Activated CD4-positive, alpha-beta T cell treated with anti-CD3 and anti-CD28 coated beads, Interleukin-2, amount 50 U/mL, for 1 hour (primary cell): ENCODE measurements at regions not wholly inside any gene's neighbourhood (a gene's known extent, or its start where the extent isn't known, plus 50 kb on each side); places are given as distances from the start of the nearest gene placed in this dataset.
"Not testable (repeated sequence)": the region's sequence is repeated elsewhere in the genome, so short reads cannot be mapped to it uniquely, and the experiment has no call there.

ENCODE experiments used
- DNase-seq: peaks from one replicate; pipeline ENCODE4 v3.0.0-alpha.2; 2020

DNA sequence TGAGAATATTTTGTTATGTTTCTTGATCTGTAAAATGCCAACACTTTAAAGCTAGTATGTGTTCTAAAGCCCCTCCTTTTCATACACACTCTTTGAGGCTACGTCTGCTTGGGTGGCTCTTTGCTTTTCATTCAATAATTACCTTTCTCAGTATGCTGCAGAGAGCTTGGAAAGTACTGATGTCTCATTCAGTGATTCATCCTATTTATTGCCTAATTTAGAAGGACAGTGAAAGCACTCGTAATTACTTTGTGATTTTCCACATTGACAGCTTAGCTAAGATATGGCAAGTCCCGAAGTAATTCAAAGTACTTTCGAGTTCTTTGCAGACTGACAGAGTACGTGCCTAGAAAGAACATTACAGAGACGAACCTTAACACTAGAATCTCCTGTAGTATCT lies 57.2 kb downstream of the BMP15 start:
- no peak for DNase-seq

DNA sequence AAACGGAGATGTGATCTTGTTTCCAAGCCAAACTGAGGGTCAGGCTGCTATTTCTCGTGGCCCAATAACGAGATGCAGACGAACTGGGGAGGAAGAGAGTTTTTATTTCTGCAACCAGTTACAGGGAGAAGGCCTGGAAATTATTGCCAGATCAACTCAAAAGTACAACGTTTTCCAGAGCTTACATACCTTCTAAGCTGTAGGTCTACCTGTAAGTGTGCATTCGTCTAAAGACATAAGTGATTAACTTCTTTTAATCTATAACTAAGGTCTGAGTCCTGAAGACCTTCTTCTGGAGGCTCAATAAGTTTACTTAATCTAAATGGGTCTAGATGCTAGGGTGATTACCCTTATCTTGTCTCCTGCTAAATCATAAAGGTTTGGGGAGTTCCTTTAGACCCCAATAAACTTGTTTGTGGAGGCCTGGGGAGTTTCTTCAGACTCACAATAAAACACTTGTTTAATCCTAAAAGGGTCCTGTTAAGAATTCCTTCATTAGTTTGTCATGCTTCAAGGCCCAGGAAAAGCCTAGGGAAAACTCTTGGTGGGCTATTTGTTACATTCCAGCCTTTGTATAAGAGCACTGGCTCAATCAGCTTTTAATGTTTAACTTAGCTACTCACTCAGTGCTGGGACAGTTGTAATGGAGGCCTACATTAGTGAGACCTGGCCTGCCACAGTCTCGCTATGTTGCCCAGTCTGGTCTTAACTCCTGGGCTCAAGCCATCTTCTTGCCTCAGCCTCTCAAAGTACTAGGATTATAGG lies 58.5 kb downstream of the BMP15 start:
- DNase-seq: not testable (repeated sequence)

DNA sequence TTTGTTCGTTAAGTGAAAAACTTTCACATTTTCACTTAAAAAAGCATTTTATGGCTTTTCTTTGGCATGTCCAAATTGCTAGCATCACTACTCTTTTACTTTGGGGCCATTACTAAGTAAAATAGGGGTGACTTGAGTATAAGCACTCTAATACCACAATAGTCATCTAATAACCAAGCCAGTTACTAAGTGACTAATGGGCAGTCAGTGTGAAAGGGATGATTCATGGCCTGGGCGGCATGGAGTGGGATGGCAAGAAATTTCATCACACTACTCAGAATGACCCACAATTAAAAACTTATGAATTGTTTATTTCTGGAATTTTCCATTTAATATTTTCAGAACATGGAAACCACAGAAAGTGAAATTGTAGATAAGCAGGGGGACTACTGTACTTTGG lies 60.9 kb downstream of the BMP15 start:
- DNase-seq: no peak

DNA sequence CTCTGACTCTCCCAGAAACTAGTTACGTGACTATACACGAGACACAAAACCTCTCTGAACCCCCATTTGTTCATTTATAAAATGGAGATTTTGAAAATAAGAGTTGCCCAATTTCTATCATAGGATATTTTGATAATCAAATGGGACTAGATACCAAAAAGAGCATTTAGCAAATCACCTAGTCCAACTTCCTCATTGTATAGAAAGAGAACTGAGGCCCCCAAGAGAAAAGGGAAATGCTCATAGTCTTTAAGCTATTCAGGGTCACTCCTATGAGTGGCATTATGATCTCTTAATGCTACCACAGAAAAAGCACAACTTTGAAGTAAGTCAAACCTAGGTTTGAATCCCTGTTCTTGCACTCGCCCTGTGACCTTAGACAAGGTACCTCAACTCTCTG lies 62.7 kb downstream of the BMP15 start:
- DNase-seq: no peak

DNA sequence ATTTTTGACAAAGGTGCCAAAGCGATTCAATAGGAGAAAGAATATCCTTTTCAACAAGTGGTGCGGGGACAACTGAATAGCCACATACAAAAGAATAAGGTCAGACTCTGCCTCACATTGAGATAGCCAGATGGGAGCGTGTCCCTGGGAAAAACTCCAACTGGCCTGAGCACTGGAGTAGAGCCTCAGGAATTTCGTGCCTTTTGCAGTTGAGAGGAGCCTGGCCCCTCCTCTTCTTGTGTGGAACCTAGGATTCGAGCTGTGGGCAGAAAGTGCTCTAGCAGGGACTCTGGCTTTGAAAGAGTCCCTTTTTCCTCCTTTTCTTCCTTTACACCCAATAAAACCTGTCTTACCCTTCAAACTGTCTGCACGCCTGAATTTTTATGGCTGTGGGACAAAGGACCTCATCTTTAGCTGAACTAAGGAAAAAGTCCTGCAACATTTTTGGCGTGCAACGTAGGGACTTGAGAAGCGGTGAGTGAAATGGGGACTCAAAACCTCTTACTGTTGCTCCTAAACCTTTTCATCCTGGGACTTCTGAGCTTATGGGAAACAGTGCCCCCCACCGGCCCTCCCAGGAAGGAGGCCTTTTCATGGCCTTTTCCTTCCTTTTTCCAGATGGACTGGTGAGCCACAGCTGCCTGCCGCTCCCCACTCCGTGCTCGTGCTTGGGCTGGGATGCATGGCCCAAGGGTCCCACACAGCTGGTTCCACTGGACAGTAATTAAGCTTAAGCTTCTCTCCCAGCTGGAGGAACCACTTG lies 68.6 kb downstream of the BMP15 start:
- DNase-seq: no peak

DNA sequence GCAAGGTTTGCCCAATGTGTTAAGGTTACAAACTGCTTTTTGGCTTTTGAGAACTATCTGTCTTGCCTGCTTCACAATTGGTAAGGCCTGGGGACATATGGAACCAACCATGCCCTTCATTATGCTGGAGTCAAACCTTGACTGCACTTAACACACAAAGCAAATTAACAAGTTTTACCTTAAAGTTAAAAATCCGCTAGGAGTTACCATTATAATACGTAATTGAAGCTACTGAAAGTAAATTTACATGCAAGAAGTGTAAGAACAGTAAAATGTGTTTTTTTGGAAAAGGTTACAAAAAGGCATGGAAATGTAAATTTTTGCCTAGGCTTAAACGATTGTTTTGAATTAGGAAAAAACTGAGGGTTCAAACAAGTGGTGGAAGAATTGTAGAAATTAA lies 69.7 kb downstream of the BMP15 start:
- DNase-seq: no peak

DNA sequence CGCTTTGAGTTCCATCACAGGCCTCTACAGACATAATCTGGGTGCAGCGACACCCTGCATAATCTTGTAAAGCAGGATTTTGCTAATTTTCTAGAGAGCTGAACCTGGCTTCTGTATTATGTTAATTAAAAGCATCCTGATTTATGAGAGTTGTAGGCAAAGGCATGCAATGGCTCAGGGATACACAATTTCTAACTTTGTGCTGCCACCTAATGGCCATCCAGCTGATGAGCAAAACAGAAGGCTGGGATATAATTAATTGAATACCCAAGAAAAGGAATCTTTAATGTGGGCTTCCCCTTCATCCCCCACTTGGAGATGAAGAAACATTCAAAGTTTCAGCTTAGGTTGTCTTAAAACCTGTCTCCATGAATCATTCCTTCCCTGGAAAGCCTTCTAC lies 78.1 kb downstream of the BMP15 start:
- no peak for DNase-seq

DNA sequence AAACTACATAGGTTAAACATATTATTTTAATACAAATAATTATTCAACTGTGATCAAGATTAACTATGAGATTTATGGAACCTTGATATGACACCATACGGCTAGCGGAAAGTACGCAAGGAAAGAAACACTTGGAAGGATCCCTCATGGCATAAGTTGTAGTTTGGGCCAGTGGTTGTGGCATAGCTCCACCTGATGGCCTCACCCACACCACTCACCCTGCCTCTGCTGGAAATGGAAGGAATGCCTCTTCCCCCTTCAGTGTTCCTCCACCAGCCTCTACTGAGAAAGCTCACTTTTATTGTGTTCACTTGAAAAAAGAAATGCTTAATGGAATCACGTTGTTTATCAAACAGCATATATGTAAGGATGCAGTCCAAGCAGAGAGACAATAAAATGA lies 86.4 kb downstream of the BMP15 start:
- no peak for DNase-seq

DNA sequence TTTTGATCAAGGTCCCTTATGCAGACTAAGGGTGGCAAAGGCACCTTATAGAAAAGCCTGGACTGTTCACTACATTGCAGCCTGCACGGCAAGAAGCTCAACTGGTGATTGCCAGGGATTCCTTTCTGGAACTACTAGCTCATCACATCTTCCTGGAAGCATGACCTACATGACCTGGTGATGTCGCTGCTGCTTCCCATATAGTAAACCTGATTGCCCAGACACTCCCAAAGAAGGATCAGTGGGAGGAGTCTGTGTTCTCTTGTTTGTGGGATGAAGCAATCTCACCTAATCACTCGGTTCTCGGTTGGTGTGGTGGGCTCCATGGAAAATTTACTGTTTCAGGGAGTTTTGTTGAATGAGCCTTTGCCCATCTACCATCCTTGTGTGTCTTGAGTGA lies 89.8 kb downstream of the BMP15 start:
- DNase-seq: not testable (repeated sequence)

DNA sequence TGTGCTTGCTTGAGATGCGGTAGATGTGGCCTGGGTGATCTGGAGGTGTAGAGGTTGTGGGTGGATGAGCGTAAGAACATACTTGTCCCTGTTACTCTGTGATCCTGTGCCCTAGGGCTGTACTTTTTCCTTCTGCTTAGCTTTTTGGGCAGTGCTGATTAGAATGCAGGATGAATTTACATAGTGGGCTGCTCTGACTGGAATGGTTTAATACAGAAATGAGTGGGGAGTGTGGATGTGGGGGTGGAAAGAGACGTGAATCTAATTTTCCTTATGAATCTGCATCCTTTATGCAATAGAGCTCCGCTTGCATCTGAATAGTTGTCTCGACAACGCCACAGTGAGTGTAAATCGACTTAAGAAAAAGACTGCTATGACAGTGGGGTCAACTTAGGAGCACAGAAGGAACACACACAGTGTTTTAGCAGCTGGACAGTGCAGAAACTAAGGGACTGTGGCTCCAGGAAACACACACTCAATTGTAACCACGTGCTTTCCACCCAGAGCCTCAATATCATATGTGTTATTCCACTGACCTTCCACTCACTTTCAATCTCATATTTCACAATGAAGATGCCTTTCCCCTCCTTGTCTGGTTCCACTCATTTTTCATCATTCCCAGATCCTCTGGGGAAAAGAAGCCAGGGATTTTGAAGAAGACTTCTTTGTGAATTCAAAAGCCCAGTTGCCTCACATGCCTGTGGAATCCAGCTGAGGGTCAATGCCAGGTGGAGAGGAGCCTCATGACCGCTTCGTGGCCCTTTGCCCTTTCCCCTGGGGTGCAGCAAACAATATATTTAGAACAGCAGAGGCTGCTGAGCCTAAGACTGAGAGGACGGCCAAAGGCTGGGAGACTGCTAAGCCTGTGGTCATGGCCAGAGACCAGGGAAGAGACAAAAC lies 91.4 kb downstream of the BMP15 start:
- DNase-seq: not testable (repeated sequence)

DNA sequence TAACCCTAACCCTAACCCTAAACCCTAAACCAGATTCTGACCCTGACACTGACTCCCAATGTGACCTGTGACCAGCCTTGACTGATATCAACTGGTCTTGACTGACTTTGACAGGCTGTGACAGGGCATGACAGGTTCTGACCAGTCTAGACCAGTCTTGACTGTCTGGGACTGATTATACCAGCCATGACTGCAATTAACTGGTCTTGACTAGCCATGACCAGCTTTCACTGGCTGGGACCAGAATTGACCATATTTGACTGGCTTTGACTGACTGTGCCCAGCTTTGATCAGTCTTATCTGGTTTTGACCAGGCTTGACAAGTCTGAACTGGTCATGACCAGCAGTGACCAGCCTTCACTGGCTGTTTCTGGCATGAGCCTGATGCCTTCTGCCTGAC lies 95.5 kb downstream of the BMP15 start:
- no peak for DNase-seq

DNA sequence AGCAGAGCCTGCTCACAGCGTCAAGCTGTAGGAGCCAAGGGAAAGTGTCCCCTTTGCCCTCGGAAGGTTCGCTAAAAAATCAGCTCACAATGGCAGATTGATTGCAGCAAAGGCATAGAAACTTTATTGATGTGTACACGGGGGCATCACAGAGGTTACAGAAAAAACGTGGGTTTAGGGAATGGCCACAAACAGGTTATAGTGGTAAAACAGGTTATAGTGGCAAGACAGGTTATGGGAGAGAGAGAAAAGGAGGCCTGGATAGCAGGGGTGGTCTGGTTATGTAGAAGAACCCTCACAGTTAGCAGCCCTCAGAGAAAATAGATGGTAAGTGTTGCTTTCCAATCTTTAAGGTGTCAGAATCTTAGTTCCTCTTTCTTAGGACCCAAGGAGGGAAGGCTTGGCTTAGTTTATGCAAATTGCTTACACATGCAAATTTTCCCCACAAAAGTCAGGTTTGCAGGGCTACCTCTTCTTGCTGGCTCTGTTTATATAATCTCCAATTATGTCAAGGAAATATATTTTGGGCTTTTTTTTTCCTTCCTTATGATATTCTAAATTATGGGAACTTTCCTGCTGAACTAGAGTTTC lies 113.7 kb downstream of the BMP15 start:
- no peak for DNase-seq

DNA sequence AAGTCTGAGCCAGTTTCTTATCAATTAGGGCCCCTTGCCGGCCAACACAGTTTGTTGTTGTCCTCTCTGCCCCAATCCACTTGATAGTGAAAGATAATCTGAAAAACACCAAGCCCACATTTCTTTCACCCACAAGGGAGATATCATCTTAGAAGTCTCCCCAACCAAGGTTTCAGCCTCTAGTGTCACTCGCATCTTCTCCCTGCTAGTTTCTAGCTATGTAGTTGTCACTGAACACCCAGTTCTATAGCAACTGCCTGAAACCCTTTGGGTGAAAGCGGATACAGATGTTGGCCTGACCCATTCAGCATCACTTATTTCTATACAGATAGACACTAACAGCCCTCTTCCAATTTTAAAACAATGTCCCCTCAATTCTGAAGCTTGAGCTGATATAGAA lies 116.3 kb downstream of the BMP15 start:
- no peak for DNase-seq

DNA sequence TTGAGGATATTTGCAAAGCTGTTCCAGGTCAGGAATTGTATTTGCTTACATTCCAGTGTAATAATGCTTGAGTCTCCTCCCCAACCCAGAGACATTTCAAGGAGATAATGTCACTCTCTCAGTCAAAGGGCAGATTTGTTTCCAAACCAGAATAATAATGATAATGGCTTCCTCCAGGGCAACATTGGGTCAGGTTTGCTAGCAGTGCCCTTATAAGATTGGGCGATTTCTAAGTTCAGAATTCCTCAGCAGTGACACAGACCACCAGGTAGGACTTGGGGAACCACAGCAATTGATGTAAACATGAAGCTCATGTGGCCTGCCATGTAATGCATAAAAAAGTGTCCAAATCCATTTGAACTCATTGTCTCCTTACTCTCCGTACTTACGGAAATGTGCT lies 125.2 kb downstream of the BMP15 start:
- DNase-seq: no peak

DNA sequence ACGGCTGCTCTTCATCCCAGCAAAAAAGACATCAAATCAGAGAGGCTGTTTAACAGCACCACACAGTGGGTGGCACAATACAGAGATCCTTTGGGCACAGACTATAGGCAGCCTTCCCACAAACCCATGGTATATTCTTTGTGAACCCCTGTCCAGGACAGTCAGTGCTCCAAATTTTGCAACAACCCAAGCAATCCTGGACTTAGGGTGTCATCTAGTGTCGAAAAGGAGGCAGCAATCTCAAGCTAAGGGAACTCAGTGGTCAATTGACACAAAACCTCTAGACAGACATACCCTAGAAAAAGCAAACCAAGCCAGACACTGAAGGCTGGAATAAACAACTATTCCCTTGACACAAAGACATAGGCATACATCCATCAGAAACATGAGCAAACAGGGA lies 137.4 kb downstream of the BMP15 start:
- no peak for DNase-seq

DNA sequence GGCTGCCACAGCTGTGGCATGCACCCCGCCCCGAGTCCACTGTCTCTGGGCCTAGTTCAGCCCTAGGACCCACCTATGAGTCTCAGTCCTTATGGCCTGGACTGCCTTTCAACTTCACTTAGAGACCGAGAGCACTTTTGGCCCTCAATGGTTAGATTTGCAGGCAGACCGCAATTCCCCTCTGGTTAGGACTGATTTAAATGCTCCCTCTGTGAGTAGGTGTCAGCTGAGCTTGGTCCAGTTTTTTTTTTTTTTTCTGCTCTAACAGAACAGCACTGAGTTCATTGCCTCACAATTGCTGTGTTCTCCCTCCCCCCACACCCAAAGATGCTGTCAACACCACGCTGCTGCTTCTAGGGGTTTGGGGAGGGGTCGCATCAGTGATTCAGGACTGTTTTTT lies 143.2 kb downstream of the BMP15 start:
- no peak for DNase-seq

DNA sequence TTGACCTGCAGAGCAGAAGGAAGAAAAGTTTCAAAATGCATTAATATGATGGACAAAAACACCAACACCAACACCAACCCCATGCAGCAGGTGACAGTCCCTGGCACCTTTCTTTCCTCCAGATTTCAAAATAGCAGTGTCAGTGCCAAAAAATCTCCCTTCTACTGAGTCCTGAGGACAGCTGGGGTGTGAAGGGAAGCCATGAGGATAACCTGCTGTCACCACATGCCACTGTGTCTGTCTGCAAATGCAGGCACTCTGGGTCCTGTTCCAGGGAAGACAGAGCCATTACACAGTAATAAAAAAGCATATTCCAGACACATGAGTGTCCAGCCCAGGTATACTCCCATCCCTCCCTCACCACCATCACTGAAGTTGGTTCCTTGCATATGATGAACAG lies 187.5 kb downstream of the BMP15 start:
- no peak for DNase-seq

DNA sequence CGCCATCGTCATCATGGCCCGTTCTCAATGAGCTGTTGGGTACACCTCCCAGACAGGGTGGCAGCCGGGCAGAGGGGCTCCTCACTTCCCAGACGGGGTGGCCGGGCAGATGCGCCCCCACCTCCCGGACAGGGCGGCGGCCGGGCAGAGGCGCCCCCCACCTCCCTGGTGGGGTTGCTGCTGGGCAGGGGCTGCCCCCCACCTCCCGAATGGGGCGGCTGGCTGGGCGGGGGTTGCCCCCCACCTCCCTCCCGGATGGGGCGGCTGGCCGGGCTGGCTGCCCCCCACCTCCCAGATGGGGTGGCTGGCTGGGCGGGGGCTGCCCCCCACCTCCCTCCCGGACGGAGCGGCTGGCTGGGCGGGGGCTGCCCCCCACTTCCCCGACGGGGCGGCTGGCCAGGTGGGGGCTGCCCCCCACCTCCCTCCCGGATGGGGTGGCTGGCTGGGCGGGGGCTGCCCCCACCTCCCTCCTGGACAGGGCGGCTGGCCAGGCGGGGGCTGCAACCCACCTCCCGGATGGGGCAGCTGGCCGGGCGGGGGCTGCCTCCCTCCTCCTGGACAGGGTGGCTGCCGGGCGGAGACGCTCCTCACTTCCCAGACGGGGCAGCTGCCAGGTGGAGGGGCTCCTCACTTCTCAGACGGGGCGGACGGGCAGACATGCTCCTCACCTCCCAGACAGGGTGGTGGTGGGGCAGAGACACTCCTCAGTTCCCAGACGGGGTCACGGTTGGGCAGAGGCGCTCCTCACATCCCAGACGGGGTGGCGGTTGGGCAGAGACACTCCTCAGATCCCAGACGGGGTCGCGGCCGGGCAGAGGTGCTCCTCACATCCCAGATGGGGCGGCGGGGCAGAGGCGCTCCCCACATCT lies 208.8 kb downstream of the BMP15 start:
- DNase-seq: not testable (repeated sequence)

DNA sequence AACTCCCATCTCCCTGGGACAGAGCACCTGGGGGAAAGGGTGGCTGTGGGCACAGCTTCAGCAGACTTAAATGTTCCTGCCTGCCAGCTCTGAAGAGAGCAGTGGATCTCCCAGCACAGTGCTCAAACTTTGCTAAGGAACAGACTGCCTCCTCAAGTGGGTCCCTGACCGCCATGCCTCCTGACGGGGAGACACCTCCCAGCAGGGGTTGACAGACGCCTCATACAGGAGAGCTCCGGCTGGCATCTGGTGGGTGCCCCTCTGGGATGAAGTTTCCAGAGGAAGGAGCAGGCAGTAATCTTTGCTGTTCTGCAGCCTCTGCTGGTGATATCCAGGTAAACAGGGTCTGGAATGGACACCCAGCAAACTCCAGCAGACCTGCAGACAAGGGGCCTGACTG lies 206.9 kb upstream of the NUDT10 start:
- DNase-seq: not testable (repeated sequence)

DNA sequence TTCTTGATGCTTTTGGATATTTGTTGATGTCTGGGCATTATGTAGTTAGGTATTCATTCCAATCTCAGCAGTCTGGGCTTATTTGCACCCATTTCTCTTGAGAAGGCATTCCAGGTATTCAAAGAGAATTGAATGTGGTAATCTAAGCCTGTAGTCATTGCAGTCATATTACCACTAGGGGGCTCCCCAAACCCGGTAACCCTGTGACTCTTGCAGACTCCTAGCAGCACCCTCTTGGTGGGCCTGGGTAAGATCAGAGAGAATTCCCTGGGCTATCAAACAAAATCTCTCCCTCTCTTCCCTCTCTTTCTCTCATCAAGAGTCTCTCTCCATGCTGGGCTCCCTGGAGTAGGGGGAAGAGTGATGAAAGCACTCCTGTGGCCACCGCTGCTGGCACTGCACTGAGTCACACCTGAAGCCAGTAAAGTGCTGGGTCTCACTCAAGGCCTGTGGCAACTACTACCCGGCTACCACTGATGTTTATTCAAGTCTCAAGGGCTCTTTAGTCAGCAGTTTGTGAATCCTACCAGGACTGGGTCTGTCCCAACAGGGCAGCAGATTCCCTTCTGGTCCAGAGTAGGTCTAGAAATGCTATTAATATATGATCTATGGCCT lies 187.7 kb upstream of the NUDT10 start:
- peak; percentile 2 for DNase-seq

DNA sequence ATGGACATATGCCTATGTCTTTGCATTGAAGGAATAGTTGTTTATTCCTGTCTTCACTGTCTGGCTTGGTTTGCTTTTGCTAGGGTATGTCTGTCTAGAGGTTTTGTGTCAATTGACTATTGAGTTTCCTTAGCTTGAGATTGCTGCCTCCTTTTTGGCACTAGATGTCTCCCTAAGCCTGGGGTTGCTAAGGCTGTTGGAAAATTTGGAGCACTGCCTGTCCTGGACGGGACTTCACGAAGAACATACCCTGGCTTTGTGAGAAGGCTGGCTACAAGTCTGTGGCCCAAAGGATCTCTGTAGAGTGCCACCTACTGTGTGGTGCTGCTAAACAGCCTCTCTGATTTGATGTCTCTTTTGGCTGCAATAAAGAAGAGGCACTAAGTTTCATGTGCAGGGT lies 183.8 kb upstream of the NUDT10 start:
- no peak for DNase-seq

DNA sequence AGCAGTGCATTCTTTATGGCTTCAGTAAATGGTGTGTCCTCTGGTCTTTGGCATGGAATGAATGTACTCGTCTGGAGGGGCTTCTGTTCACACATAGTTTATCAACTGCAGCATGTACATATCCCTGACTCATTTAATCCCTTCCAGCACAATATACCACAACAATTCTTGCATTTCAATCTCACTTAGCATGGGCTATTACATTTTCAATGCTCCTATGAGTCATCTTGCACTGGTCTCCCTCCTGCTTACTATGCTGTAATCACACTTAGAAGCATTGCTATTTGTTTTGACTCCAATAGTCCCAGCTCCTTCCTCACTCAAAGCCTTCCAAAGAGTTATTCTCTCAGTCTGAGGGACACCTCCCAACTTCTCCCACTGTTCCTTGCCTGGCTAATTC lies 180.9 kb upstream of the NUDT10 start:
- DNase-seq: no peak
